A673 (cell line): ENCODE measurements at regions not wholly inside any gene's neighbourhood (a gene's known extent, or its start where the extent isn't known, plus 50 kb on each side); places are given as distances from the start of the nearest gene placed in this dataset.

Source experiments
- CTCF ChIP-seq: fragments of 300-800, 200-600 bp; sonication (generic); conservative IDR thresholded peaks from 2 replicates; pipeline ENCODE4 v1.5.1; 2017; ENCODE audit warnings: low read depth, mild to moderate bottlenecking, antibody characterized with exemption, low read length, moderate library complexity, mixed read lengths
- EZH2 ChIP-seq: fragments of 200-600 bp; sonication (generic); IDR thresholded peaks from 2 replicates; pipeline ENCODE4 v1.6.1; 2017; ENCODE audit warnings: borderline replicate concordance, low read depth, mild to moderate bottlenecking, mixed read lengths, antibody characterized with exemption, low read length; ENCODE audit not compliant: poor library complexity, severe bottlenecking

- TF ChIP-seq CTCF (no peak), EZH2 (no peak)
These were observed 117.8 kb upstream of the AGBL1 start for GRCh38 chr15:85961821-85962220.
